ENCODE measurements at regions not wholly inside any gene's neighbourhood (a gene's known extent, or its start where the extent isn't known, plus 50 kb on each side); places are given as distances from the start of the nearest gene placed in this dataset.
"Not testable (repeated sequence)": the region's sequence is repeated elsewhere in the genome, so short reads cannot be mapped to it uniquely, and the experiment has no call there.

GRCh38 chr7:9608560-9608959 is 1175.2 kb downstream of the NXPH1 start:
- no peaks in the 10 kb centered on the region for H3K36me3 ChIP-seq
- no peak overlapping the region for H3K4me3 ChIP-seq
- H3K4me1 ChIP-seq = no peaks in the 10 kb centered on the region
- TF ChIP-seq CTCF (IDR thresholded peaks at IDR 0.05) = no peak
- TF ChIP-seq POLR2AphosphoS5 (IDR thresholded peaks at IDR 0.05; ENCODE audit: insufficient read depth in 1 of 2, low read depth in 1 of 2) = no peak
- TF ChIP-seq POLR2A (IDR thresholded peaks at IDR 0.05) = no peak
- no peak for DNase-seq (ENCODE audit: extremely low spot score in 2 of 2)
- intact Hi-C loops (cut with DNase I) = no loop called here
- no peak overlapping the region for H3K27ac ChIP-seq
- H3K9me3 ChIP-seq = no peaks in the 10 kb centered on the region
- no peaks in the 10 kb centered on the region for H3K27me3 ChIP-seq

- H3K27me3 ChIP-seq; H3K9me3 ChIP-seq; H3K4me1 ChIP-seq; H3K4me3 ChIP-seq; H3K36me3 ChIP-seq; H3K27ac ChIP-seq; DNase-seq (ENCODE audit: extremely low spot score in 2 of 2); intact Hi-C loops (cut with DNase I): not testable (repeated sequence)
These were observed 1187.5 kb downstream of the NXPH1 start for GRCh38 chr7:9620899-9621298.

GRCh38 chr7:9621306-9621902 is 1188.0 kb downstream of the NXPH1 start:
- H3K4me3 ChIP-seq; intact Hi-C loops (cut with DNase I); H3K36me3 ChIP-seq; H3K9me3 ChIP-seq; H3K4me1 ChIP-seq; DNase-seq (ENCODE audit: extremely low spot score in 2 of 2); H3K27me3 ChIP-seq; H3K27ac ChIP-seq: not testable (repeated sequence)

- H3K4me3 ChIP-seq = no peak overlapping the region
- H3K36me3 ChIP-seq = no peaks in the 10 kb centered on the region
- intact Hi-C loops (cut with DNase I) = no loop called here
- H3K27me3 ChIP-seq = no peaks in the 10 kb centered on the region
- no peak for DNase-seq (ENCODE audit: extremely low spot score in 2 of 2)
- no peak for TF ChIP-seq POLR2A (IDR thresholded peaks at IDR 0.05)
- TF ChIP-seq POLR2AphosphoS5 (IDR thresholded peaks at IDR 0.05; ENCODE audit: insufficient read depth in 1 of 2, low read depth in 1 of 2) = no peak
- TF ChIP-seq CTCF (IDR thresholded peaks at IDR 0.05) = no peak
- no peak overlapping the region for H3K27ac ChIP-seq
- H3K9me3 ChIP-seq = no peaks in the 10 kb centered on the region
- no peaks in the 10 kb centered on the region for H3K4me1 ChIP-seq
These were observed 1188.5 kb downstream of the NXPH1 start for GRCh38 chr7:9621927-9622326.

- no peaks in the 10 kb centered on the region for H3K4me1 ChIP-seq
- no peak for DNase-seq (ENCODE audit: extremely low spot score in 2 of 2)
- no peak overlapping the region for H3K27ac ChIP-seq
- H3K27me3 ChIP-seq = no peaks in the 10 kb centered on the region
- H3K9me3 ChIP-seq = no peaks in the 10 kb centered on the region
- intact Hi-C loops (cut with DNase I) = no loop called here
- TF ChIP-seq POLR2AphosphoS5 (IDR thresholded peaks at IDR 0.05; ENCODE audit: insufficient read depth in 1 of 2, low read depth in 1 of 2) (no peak), CTCF (IDR thresholded peaks at IDR 0.05) (no peak), POLR2A (IDR thresholded peaks at IDR 0.05) (no peak)
- H3K4me3 ChIP-seq = no peak overlapping the region
- H3K36me3 ChIP-seq = no peaks in the 10 kb centered on the region
These were observed 1192.5 kb downstream of the NXPH1 start for GRCh38 chr7:9625953-9626352.

GRCh38 chr7:9645756-9646155 is 1212.3 kb downstream of the NXPH1 start:
- Histone ChIP-seq H3K27ac (no peak overlapping the region), H3K9me3 (no peaks in the 10 kb centered on the region), H3K36me3 (no peaks in the 10 kb centered on the region), H3K4me3 (no peak overlapping the region), H3K4me1 (no peaks in the 10 kb centered on the region), H3K27me3 (no peaks in the 10 kb centered on the region)
- TF ChIP-seq CTCF (IDR thresholded peaks at IDR 0.05) (no peak), POLR2A (IDR thresholded peaks at IDR 0.05) (no peak), POLR2AphosphoS5 (IDR thresholded peaks at IDR 0.05; ENCODE audit: insufficient read depth in 1 of 2, low read depth in 1 of 2) (no peak)
- DNase-seq (ENCODE audit: extremely low spot score in 2 of 2) = no peak
- intact Hi-C loops (cut with DNase I) = no loop called here
